A549 (cell line): ENCODE measurements at regions not wholly inside any gene's neighbourhood (a gene's known extent, or its start where the extent isn't known, plus 50 kb on each side); places are given as distances from the start of the nearest gene placed in this dataset.

Source experiments
- ATAC-seq, 2 experiments: fragments of 200-7000 bp in 1 of 2; fragments of >200 bp in 1 of 2; cut with Nextera tagmentation in 1 of 2; cut with Tn5 transposase in 1 of 2; 3 replicates each; pipeline versions ENCODE4 v1.8.0 to v1.9.1; 2018 to 2020; ENCODE audit warnings: mild to moderate bottlenecking in 1 of 2, moderate library complexity in 1 of 2
- CTCF ChIA-PET: fragments of 300-600 bp; sonication (Branson Sonifier 250); formaldehyde crosslinking; extraction: SDS; loops from one replicate; lab custom pipeline; 2021; ENCODE audit warnings: antibody characterized with exemption, inconsistent platforms; lab: Yijun Ruan, JAX
- POLR2A ChIA-PET: fragments of 350-600 bp; formaldehyde crosslinking; extraction: SDS; loops from one replicate; lab custom pipeline; 2021; ENCODE audit warnings: antibody characterized with exemption, inconsistent platforms; lab: Yijun Ruan, JAX
- DNase-seq, 2 experiments: peaks; one replicate each; pipeline versions ENCODE4 v3.0.0 to v3.0.0-alpha.2; 2011 to 2016; ENCODE audit warnings: low read depth in 1 of 2, low spot score in 1 of 2
- FAIRE-seq: peaks from 2 replicates; lab custom pipeline; 2011; peaks lifted over from hg19 to GRCh38; lab: Jason Lieb, UNC
- H3K27ac ChIP-seq, 2 experiments: fragments of >200 bp; sonication (Bioruptor Twin); formaldehyde crosslinking; 3 replicates each; pipeline ENCODE4 v1.5.1; 2016 to 2017
- H3K4me1 ChIP-seq: fragments of >200 bp; sonication (Bioruptor Twin); formaldehyde crosslinking; 3 replicates; pipeline ENCODE4 v1.6.1; 2016
- H3K4me2 ChIP-seq: fragments of >200 bp; sonication (Bioruptor Twin); formaldehyde crosslinking; 3 replicates; pipeline ENCODE4 v1.6.1; 2016
- H3K4me3 ChIP-seq: fragments of >200 bp; sonication (Bioruptor Twin); formaldehyde crosslinking; 3 replicates; pipeline ENCODE4 v1.5.1; 2016
- H3K9me3 ChIP-seq: fragments of >200 bp; sonication (Bioruptor Twin); formaldehyde crosslinking; 3 replicates; pipeline ENCODE4 v1.6.1; 2016
- BHLHE40 ChIP-seq: IDR thresholded peaks from 2 replicates; pipeline ENCODE4 v1.6.1; 2012; ENCODE audit warnings: low read depth, low read length, inconsistent platforms
- CBX2 ChIP-seq: fragments of 200-600 bp; sonication (generic); IDR thresholded peaks from 2 replicates; pipeline ENCODE4 v1.6.1; 2016; ENCODE audit warnings: low read depth, mild to moderate bottlenecking, borderline replicate concordance
- CHD4 ChIP-seq: fragments of 200-600 bp; sonication (generic); IDR thresholded peaks from 2 replicates; pipeline ENCODE4 v1.6.1; 2016; ENCODE audit warnings: antibody characterized with exemption, mild to moderate bottlenecking, borderline replicate concordance
- EHMT2 ChIP-seq: fragments of 200-600 bp; sonication (generic); IDR thresholded peaks from 2 replicates; pipeline ENCODE4 v1.6.1; 2016; ENCODE audit warnings: antibody characterized with exemption, low read depth, mild to moderate bottlenecking, moderate library complexity
- EP300 ChIP-seq, 2 experiments: fragments of >200 bp; sonication (Bioruptor Twin); formaldehyde crosslinking; IDR thresholded peaks; 2 replicates in 1 of 2; 3 replicates in 1 of 2; pipeline ENCODE4 v1.6.1; 2016 to 2017
- FOSL2 ChIP-seq, 2 experiments: fragments of 450-650 bp in 1 of 2; fragments of >200 bp in 1 of 2; sonication (Bioruptor Twin) in 1 of 2; formaldehyde crosslinking; IDR thresholded peaks; 2 replicates each; pipeline versions ENCODE4 v1.5.0 to v1.6.1; 2016 to 2020; ENCODE audit warnings: mild to moderate bottlenecking in 1 of 2, moderate library complexity in 1 of 2
- HDAC2 ChIP-seq: fragments of 200-600 bp; sonication (generic); IDR thresholded peaks from 2 replicates; pipeline ENCODE4 v1.6.1; 2016
- HEYL ChIP-seq: fragments of 250-450 bp; sonication (Bioruptor Pico); IDR thresholded peaks from 2 replicates; pipeline ENCODE4 v1.8.0; 2021; ENCODE audit warnings: mild to moderate bottlenecking, moderate library complexity
- HOXA7 ChIP-seq: fragments of 250-450 bp; sonication (Bioruptor Pico); IDR thresholded peaks from 2 replicates; pipeline ENCODE4 v1.5.0; 2020; ENCODE audit warnings: mild to moderate bottlenecking, moderate library complexity
- HOXB13 ChIP-seq: fragments of 250-450 bp; sonication (Bioruptor Pico); IDR thresholded peaks from 2 replicates; pipeline ENCODE4 v1.5.0; 2020; ENCODE audit warnings: low read depth, mild to moderate bottlenecking, moderate library complexity
- HOXB5 ChIP-seq: fragments of 250-450 bp; sonication (Bioruptor Pico); IDR thresholded peaks from 2 replicates; pipeline ENCODE4 v1.5.0; 2020; ENCODE audit warnings: mild to moderate bottlenecking, moderate library complexity
- JUN ChIP-seq, 2 experiments: fragments of >200 bp; sonication (Bioruptor Twin); formaldehyde crosslinking; IDR thresholded peaks; 2 replicates in 1 of 2; 3 replicates in 1 of 2; pipeline ENCODE4 v1.6.1; 2016 to 2017
- JUNB ChIP-seq: fragments of >200 bp; sonication (Bioruptor Twin); formaldehyde crosslinking; IDR thresholded peaks from 2 replicates; pipeline ENCODE4 v1.6.1; 2016
- PHF8 ChIP-seq: fragments of 200-600 bp; sonication (generic); IDR thresholded peaks from 2 replicates; pipeline ENCODE4 v1.6.1; 2016; ENCODE audit warnings: low read depth, mild to moderate bottlenecking, antibody characterized with exemption, moderate library complexity, borderline replicate concordance
- POLR2A ChIP-seq: IDR thresholded peaks from 2 replicates; pipeline ENCODE4 v1.6.1; 2012; ENCODE audit warnings: mild to moderate bottlenecking, low read length
- POLR2AphosphoS2 ChIP-seq: conservative IDR thresholded peaks from 2 replicates; pipeline ENCODE4 v1.6.1; 2012; ENCODE audit warnings: low read length, improper control_type of control experiment, inconsistent platforms
- RAD21 ChIP-seq, 2 experiments: fragments of >200 bp in 1 of 2; sonication (Bioruptor Twin) in 1 of 2; formaldehyde crosslinking in 1 of 2; IDR thresholded peaks in 1 of 2; conservative IDR thresholded peaks in 1 of 2; 2 replicates in 1 of 2; 3 replicates in 1 of 2; pipeline ENCODE4 v1.6.1; 2012 to 2018; ENCODE audit warnings: inconsistent platforms in 1 of 2
- RCOR1 ChIP-seq: fragments of 150-350 bp; IDR thresholded peaks from 2 replicates; pipeline ENCODE4 v1.6.1; 2014; ENCODE audit warnings: antibody characterized with exemption, low read length, low read depth
- RNF2 ChIP-seq: fragments of 200-600 bp; sonication (generic); IDR thresholded peaks from 2 replicates; pipeline ENCODE4 v1.6.1; 2016; ENCODE audit warnings: low read depth, mild to moderate bottlenecking, antibody characterized with exemption, moderate library complexity, borderline replicate concordance
- SMC3 ChIP-seq: fragments of >200 bp; sonication (Bioruptor Twin); formaldehyde crosslinking; IDR thresholded peaks from 3 replicates; pipeline ENCODE4 v1.6.1; 2018; ENCODE audit warnings: inconsistent platforms
- TFCP2L1 ChIP-seq: fragments of 250-450 bp; sonication (Bioruptor Pico); IDR thresholded peaks from 2 replicates; pipeline ENCODE4 v1.5.0; 2021; ENCODE audit warnings: mild to moderate bottlenecking
- ZC3H11A ChIP-seq: fragments of 450-650 bp; IDR thresholded peaks from 2 replicates; pipeline ENCODE4 v1.6.1; 2014; ENCODE audit warnings: antibody characterized with exemption, mild to moderate bottlenecking
- ZSCAN20 ChIP-seq: fragments of 250-450 bp; sonication (Bioruptor Pico); IDR thresholded peaks from 2 replicates; pipeline ENCODE4 v1.8.0; 2022; ENCODE audit warnings: mild to moderate bottlenecking, moderate library complexity
- WGBS: methylation state at CpG from one replicate; pipeline ENCODE4 v1.1.6; 2017; ENCODE audit errors: missing lambda C conversion rate; 5-methylcytosine and 5-hydroxymethylcytosine counted together
- TF ChIP-seq, protein P1 (sequence below): fragments of >200 bp; sonication (Bioruptor Twin); formaldehyde crosslinking; IDR thresholded peaks from 3 replicates; pipeline ENCODE4 v1.6.1; 2016
- TF ChIP-seq, protein P2 (sequence below): fragments of 150-350 bp; IDR thresholded peaks from 2 replicates; pipeline ENCODE4 v1.6.1; 2014; ENCODE audit warnings: low read depth, mild to moderate bottlenecking, low read length
- TF ChIP-seq, protein P3 (sequence below): fragments of 200-600 bp; sonication (generic); IDR thresholded peaks from 2 replicates; pipeline ENCODE4 v1.6.1; 2016; ENCODE audit warnings: antibody characterized with exemption, mild to moderate bottlenecking, moderate library complexity
- TF ChIP-seq, protein P4 (sequence below): IDR thresholded peaks from 2 replicates; pipeline ENCODE4 v1.6.1; 2012; ENCODE audit warnings: low read depth, borderline replicate concordance

- ATAC-seq = no peak
- TF ChIP-seq, protein P1, sequence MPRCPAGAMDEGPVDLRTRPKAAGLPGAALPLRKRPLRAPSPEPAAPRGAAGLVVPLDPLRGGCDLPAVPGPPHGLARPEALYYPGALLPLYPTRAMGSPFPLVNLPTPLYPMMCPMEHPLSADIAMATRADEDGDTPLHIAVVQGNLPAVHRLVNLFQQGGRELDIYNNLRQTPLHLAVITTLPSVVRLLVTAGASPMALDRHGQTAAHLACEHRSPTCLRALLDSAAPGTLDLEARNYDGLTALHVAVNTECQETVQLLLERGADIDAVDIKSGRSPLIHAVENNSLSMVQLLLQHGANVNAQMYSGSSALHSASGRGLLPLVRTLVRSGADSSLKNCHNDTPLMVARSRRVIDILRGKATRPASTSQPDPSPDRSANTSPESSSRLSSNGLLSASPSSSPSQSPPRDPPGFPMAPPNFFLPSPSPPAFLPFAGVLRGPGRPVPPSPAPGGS = no peak
- TF ChIP-seq, protein P2, sequence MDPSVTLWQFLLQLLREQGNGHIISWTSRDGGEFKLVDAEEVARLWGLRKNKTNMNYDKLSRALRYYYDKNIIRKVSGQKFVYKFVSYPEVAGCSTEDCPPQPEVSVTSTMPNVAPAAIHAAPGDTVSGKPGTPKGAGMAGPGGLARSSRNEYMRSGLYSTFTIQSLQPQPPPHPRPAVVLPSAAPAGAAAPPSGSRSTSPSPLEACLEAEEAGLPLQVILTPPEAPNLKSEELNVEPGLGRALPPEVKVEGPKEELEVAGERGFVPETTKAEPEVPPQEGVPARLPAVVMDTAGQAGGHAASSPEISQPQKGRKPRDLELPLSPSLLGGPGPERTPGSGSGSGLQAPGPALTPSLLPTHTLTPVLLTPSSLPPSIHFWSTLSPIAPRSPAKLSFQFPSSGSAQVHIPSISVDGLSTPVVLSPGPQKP = no peak
- TF ChIP-seq SMC3 (no peak), POLR2AphosphoS2 (no peak), EP300 (IDR thresholded peaks at IDR 0.05) (no peak), EHMT2 (no peak), HOXB13 (no peak), FOSL2 (IDR thresholded peaks at IDR 0.05) (no peak), FOSL2 (CRISPR knock-in tag; IDR thresholded peaks at IDR 0.05) (no peak), HDAC2 (no peak), POLR2A (no peak), RAD21 (conservative IDR thresholded peaks at IDR 0.05 in 1 of 2, IDR thresholded peaks at IDR 0.05 in 1 of 2) (no peak), ZSCAN20 (CRISPR knock-in tag) (no peak), HOXB5 (no peak), CHD4 (no peak), CBX2 (no peak), HOXA7 (CRISPR knock-in tag) (no peak)
- TF ChIP-seq, protein P3, sequence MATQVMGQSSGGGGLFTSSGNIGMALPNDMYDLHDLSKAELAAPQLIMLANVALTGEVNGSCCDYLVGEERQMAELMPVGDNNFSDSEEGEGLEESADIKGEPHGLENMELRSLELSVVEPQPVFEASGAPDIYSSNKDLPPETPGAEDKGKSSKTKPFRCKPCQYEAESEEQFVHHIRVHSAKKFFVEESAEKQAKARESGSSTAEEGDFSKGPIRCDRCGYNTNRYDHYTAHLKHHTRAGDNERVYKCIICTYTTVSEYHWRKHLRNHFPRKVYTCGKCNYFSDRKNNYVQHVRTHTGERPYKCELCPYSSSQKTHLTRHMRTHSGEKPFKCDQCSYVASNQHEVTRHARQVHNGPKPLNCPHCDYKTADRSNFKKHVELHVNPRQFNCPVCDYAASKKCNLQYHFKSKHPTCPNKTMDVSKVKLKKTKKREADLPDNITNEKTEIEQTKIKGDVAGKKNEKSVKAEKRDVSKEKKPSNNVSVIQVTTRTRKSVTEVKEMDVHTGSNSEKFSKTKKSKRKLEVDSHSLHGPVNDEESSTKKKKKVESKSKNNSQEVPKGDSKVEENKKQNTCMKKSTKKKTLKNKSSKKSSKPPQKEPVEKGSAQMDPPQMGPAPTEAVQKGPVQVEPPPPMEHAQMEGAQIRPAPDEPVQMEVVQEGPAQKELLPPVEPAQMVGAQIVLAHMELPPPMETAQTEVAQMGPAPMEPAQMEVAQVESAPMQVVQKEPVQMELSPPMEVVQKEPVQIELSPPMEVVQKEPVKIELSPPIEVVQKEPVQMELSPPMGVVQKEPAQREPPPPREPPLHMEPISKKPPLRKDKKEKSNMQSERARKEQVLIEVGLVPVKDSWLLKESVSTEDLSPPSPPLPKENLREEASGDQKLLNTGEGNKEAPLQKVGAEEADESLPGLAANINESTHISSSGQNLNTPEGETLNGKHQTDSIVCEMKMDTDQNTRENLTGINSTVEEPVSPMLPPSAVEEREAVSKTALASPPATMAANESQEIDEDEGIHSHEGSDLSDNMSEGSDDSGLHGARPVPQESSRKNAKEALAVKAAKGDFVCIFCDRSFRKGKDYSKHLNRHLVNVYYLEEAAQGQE = no peak
- H3K4me2 ChIP-seq = no peak overlapping the region
- no peak overlapping the region for H3K4me3 ChIP-seq
- H3K9me3 ChIP-seq = no peaks in the 10 kb centered on the region
- no peak for DNase-seq
- CTCF ChIA-PET = interaction anchor here (0.9 to 5.3 kb wide), 9 partner anchors 9 to 342 kb away, joined by 3 to 51 read pairs (median 5); no protein-coding TSS in a partner anchor
- peaks cover 57% of the 10 kb centered on the region for H3K4me1 ChIP-seq
- WGBS = 92% methylated on average over 7 of the region's 7 CpGs
- peak overlapping the region; percentile 83 to 95; a peak in 5 of 6 replicates for H3K27ac ChIP-seq
- POLR2A ChIA-PET = interaction anchor here (0.6 to 1.3 kb wide), 3 partner anchors 16 to 140 kb away, joined by 3 to 4 read pairs (median 3); no protein-coding TSS in a partner anchor
- FAIRE-seq = no peak
Observed at GRCh38 chr3:43856351-43856750, 165.6 kb downstream of the ABHD5 start.

GRCh38 chr3:43856761-43857160 is 166.0 kb downstream of the ABHD5 start:
- ChIA-PET POLR2A (no interaction called here), CTCF (interaction anchor here (0.6 to 5.3 kb wide), 5 partner anchors 10 to 337 kb away, joined by 3 to 51 read pairs (median 5); no protein-coding TSS in a partner anchor)
- DNase-seq (no peak), ATAC-seq (no peak), FAIRE-seq (no peak)
- 92% methylated on average over 4 of the region's 5 CpGs for WGBS
- Histone ChIP-seq H3K4me3 (no peak overlapping the region), H3K4me1 (peaks cover 53% of the 10 kb centered on the region), H3K9me3 (no peaks in the 10 kb centered on the region), H3K27ac (peak overlapping the region; percentile 83 to 95), H3K4me2 (no peak overlapping the region)
- TF ChIP-seq POLR2A = no peak
- no peak for TF ChIP-seq BHLHE40
- TF ChIP-seq JUNB = no peak
- TF ChIP-seq, protein P1 = no peak
- no peak for TF ChIP-seq HEYL (CRISPR knock-in tag)
- TF ChIP-seq, protein P4, sequence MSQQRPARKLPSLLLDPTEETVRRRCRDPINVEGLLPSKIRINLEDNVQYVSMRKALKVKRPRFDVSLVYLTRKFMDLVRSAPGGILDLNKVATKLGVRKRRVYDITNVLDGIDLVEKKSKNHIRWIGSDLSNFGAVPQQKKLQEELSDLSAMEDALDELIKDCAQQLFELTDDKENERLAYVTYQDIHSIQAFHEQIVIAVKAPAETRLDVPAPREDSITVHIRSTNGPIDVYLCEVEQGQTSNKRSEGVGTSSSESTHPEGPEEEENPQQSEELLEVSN = no peak
- TF ChIP-seq CHD4 = no peak
- no peak for TF ChIP-seq JUN (IDR thresholded peaks at IDR 0.05)
- no peak for TF ChIP-seq ZC3H11A
- TF ChIP-seq EHMT2 = no peak
- TF ChIP-seq TFCP2L1 = no peak
- TF ChIP-seq RCOR1 = no peak
- TF ChIP-seq RNF2 = no peak
- TF ChIP-seq PHF8 = no peak
